H9 (cell line): ENCODE measurements at regions not wholly inside any gene's neighbourhood (a gene's known extent, or its start where the extent isn't known, plus 50 kb on each side); places are given as distances from the start of the nearest gene placed in this dataset.

Experiments
- DNase-seq: peaks from one replicate; pipeline ENCODE4 v3.0.0-alpha.2; 2017
- H2AFZ ChIP-seq: one replicate; pipeline ENCODE4 v1.6.1; 2013; ENCODE audit warnings: mild to moderate bottlenecking, low read length, control low read depth, moderate library complexity
- H2AK5ac ChIP-seq: 2 replicates; pipeline ENCODE4 v1.6.1; 2013; ENCODE audit warnings: low read length, control low read depth, mixed read lengths; ENCODE audit not compliant: insufficient read length
- H2BK120ac ChIP-seq: one replicate; pipeline ENCODE4 v1.6.1; 2013; ENCODE audit warnings: low read depth, mild to moderate bottlenecking, low read length, control low read depth, inconsistent platforms; ENCODE audit not compliant: poor library complexity, severe bottlenecking
- H2BK12ac ChIP-seq: 2 replicates; pipeline ENCODE4 v1.6.1; 2013; ENCODE audit warnings: low read length, control low read depth, mixed read lengths, low read depth; ENCODE audit not compliant: insufficient read length
- H2BK15ac ChIP-seq: 2 replicates; pipeline ENCODE4 v1.6.1; 2013; ENCODE audit warnings: low read depth, low read length, control low read depth
- H2BK20ac ChIP-seq: one replicate; pipeline ENCODE4 v1.6.1; 2013; ENCODE audit warnings: low read depth, mild to moderate bottlenecking, low read length, control low read depth, inconsistent platforms; ENCODE audit not compliant: poor library complexity, severe bottlenecking
- H2BK5ac ChIP-seq: 2 replicates; pipeline ENCODE4 v1.6.1; 2013; ENCODE audit warnings: low read length, control low read depth, mixed read lengths; ENCODE audit not compliant: insufficient read length
- H3K14ac ChIP-seq: 2 replicates; pipeline ENCODE4 v1.6.1; 2013; ENCODE audit warnings: low read length, control low read depth; ENCODE audit not compliant: insufficient read depth
- H3K18ac ChIP-seq: 2 replicates; pipeline ENCODE4 v1.6.1; 2013; ENCODE audit warnings: low read depth, mild to moderate bottlenecking, mixed read lengths, low read length, control low read depth; ENCODE audit not compliant: insufficient read length
- H3K23ac ChIP-seq: 2 replicates; pipeline ENCODE4 v1.6.1; 2013; ENCODE audit warnings: low read length, control low read depth, mixed read lengths, low read depth; ENCODE audit not compliant: insufficient read length
- H3K23me2 ChIP-seq: 2 replicates; pipeline ENCODE4 v1.6.1; 2013; ENCODE audit warnings: low read depth, mild to moderate bottlenecking, mixed read lengths, low read length, control low read depth; ENCODE audit not compliant: insufficient read length, poor library complexity, severe bottlenecking
- H3K27ac ChIP-seq: 2 replicates; pipeline ENCODE4 v1.5.1; 2013; ENCODE audit warnings: low read length, control low read depth, mixed read lengths, low read depth; ENCODE audit not compliant: insufficient read length
- H3K27me3 ChIP-seq: 2 replicates; pipeline ENCODE4 v1.6.1; 2013; ENCODE audit warnings: low read length, control low read depth, inconsistent platforms; ENCODE audit not compliant: insufficient read depth
- H3K4ac ChIP-seq: 2 replicates; pipeline ENCODE4 v1.6.1; 2013; ENCODE audit warnings: low read depth, mild to moderate bottlenecking, control low read depth, inconsistent platforms, low read length, moderate library complexity
- H3K4me1 ChIP-seq: 2 replicates; pipeline ENCODE4 v1.6.1; 2013; ENCODE audit warnings: low read length, control low read depth, inconsistent platforms; ENCODE audit not compliant: insufficient read depth
- H3K4me2 ChIP-seq: 2 replicates; pipeline ENCODE4 v1.6.1; 2013; ENCODE audit warnings: low read length, control low read depth, mixed read lengths; ENCODE audit not compliant: insufficient read length, insufficient read depth
- H3K56ac ChIP-seq: 2 replicates; pipeline ENCODE4 v1.6.1; 2013; ENCODE audit warnings: low read depth, mild to moderate bottlenecking, mixed read lengths, low read length, control low read depth; ENCODE audit not compliant: insufficient read length
- H3K79me1 ChIP-seq: 2 replicates; pipeline ENCODE4 v1.6.1; 2013; ENCODE audit warnings: low read depth, mild to moderate bottlenecking, moderate library complexity, low read length, control low read depth, inconsistent platforms; ENCODE audit not compliant: insufficient read depth, poor library complexity, severe bottlenecking
- H3K79me2 ChIP-seq: 2 replicates; pipeline ENCODE4 v1.6.1; 2013; ENCODE audit warnings: low read length, control low read depth, inconsistent platforms; ENCODE audit not compliant: insufficient read depth
- H3K9ac ChIP-seq: 2 replicates; pipeline ENCODE4 v1.6.1; 2013; ENCODE audit warnings: low read length, control low read depth, mixed read lengths; ENCODE audit not compliant: insufficient read length; ENCODE audit errors: extremely low read depth
- H3K9me3 ChIP-seq: one replicate; pipeline ENCODE4 v1.6.1; 2013; ENCODE audit warnings: low read depth, low read length, inconsistent platforms; ENCODE audit not compliant: control insufficient read depth
- H3T11ph ChIP-seq: one replicate; pipeline ENCODE4 v1.6.1; 2013; ENCODE audit warnings: mild to moderate bottlenecking, low read length, control low read depth, inconsistent platforms
- H4K20me1 ChIP-seq: one replicate; pipeline ENCODE4 v1.6.1; 2013; ENCODE audit not compliant: control insufficient read depth, insufficient read length, insufficient read depth
- H4K5ac ChIP-seq: 2 replicates; pipeline ENCODE4 v1.6.1; 2013; ENCODE audit warnings: low read depth, mild to moderate bottlenecking, mixed read lengths, low read length, control low read depth; ENCODE audit not compliant: insufficient read length
- H4K8ac ChIP-seq: replicated peaks from 2 replicates; pipeline ENCODE4 v1.6.1; 2013; ENCODE audit warnings: low read length, control low read depth, mixed read lengths, low read depth; ENCODE audit not compliant: insufficient read length
- H4K91ac ChIP-seq: 2 replicates; pipeline ENCODE4 v1.6.1; 2013; ENCODE audit warnings: low read depth, mild to moderate bottlenecking, moderate library complexity, mixed read lengths, low read length, control low read depth; ENCODE audit not compliant: insufficient read length
- H3K27ac Mint-ChIP-seq, 3 experiments: 2 replicates in 2 of 3; 3 replicates in 1 of 3; pipeline ENCODE4 v1.8.0; 2020 to 2021; ENCODE audit warnings: mixed read lengths in 3 of 3, mild to moderate bottlenecking in 1 of 3, moderate library complexity in 1 of 3
- H3K27me3 Mint-ChIP-seq: 2 replicates; pipeline ENCODE4 v1.8.0; 2021; ENCODE audit warnings: low read depth, mild to moderate bottlenecking, moderate library complexity, mixed read lengths
- H3K36me3 Mint-ChIP-seq, 3 experiments: 2 replicates in 2 of 3; 3 replicates in 1 of 3; pipeline ENCODE4 v1.8.0; 2020 to 2021; ENCODE audit warnings: low read depth in 3 of 3, mixed read lengths in 3 of 3; ENCODE audit not compliant: insufficient read depth in 1 of 3
- H3K4me1 Mint-ChIP-seq, 2 experiments: 2 replicates each; pipeline ENCODE4 v1.8.0; 2020; ENCODE audit warnings: mixed read lengths in 2 of 2
- H3K4me3 Mint-ChIP-seq, 2 experiments: 2 replicates in 1 of 2; 3 replicates in 1 of 2; pipeline ENCODE4 v1.8.0; 2020 to 2021; ENCODE audit warnings: mild to moderate bottlenecking in 2 of 2, mixed read lengths in 2 of 2, moderate library complexity in 1 of 2
- H3K9me3 Mint-ChIP-seq, 2 experiments: 2 replicates in 1 of 2; 3 replicates in 1 of 2; pipeline ENCODE4 v1.8.0; 2020; ENCODE audit warnings: mild to moderate bottlenecking in 2 of 2, mixed read lengths in 2 of 2, moderate library complexity in 1 of 2
- CTCF ChIP-seq: fragments of 200-600 bp; sonication (generic); conservative IDR thresholded peaks from 3 replicates; pipeline ENCODE4 v1.8.0; 2021; ENCODE audit warnings: antibody characterized with exemption, mild to moderate bottlenecking
- WGBS: extraction: QIAGEN DNeasy Blood & Tissue Kit; methylation state at CpG from one replicate; pipeline ENCODE4 v1.1.7; 2013; ENCODE audit warnings: missing lambda C conversion rate, low lambda C conversion rate, mixed read lengths; ENCODE audit not compliant: insufficient read length; ENCODE audit errors: extremely low coverage; 5-methylcytosine and 5-hydroxymethylcytosine counted together

DNA sequence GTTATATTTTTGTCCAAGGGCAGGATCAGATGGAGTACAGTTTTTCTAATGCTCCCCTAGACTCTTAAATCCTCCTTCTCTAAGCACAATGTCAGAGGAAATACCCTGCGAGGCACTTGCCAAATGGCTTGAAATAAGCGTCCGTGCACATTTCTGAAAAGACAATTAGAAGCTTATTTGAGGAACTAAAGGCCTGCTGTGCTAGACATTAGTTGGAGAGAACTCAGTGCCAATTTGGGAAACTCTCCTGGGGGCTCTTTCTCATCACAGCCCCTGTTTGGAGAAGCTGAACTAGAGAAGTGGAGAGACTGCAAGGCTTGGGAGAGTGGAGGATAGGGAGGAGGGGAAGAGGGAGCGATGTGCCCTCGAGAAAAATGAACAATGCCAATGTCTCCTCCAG, 247.6 kb upstream of the C2CD4B start:
- Histone ChIP-seq H2AFZ (no peak overlapping the region), H3K14ac (no peak overlapping the region), H3K27me3 (no peaks in the 10 kb centered on the region), H2AK5ac (no peak overlapping the region), H3K4ac (no peak overlapping the region), H4K20me1 (no peaks in the 10 kb centered on the region), H4K5ac (no peak overlapping the region), H3K79me2 (no peaks in the 10 kb centered on the region), H3K56ac (no peak overlapping the region), H4K91ac (no peak overlapping the region), H4K8ac (no peak overlapping the region), H3K9ac (no peak overlapping the region), H3K9me3 (no peaks in the 10 kb centered on the region), H3K27ac (no peak overlapping the region), H2BK20ac (no peak overlapping the region), H3K23me2 (no peaks in the 10 kb centered on the region), H2BK15ac (no peak overlapping the region), H3K23ac (no peak overlapping the region), H2BK120ac (no peak overlapping the region), H3K4me2 (no peak overlapping the region), H3K18ac (no peak overlapping the region), H3K4me1 (peaks cover 12% of the 10 kb centered on the region; the same call in 1 of the 2 replicates), H3K79me1 (no peaks in the 10 kb centered on the region), H3T11ph (no peak overlapping the region), H2BK12ac (no peak overlapping the region), H2BK5ac (no peak overlapping the region)
- no peaks in the 10 kb centered on the region for H3K27me3 Mint-ChIP-seq
- peak overlapping the region in 2 of 3 experiments; percentile 16 to 24; a peak in 1 of 7 replicates for H3K27ac Mint-ChIP-seq
- H3K4me1 Mint-ChIP-seq = peaks cover 36 to 38% of the 10 kb centered on the region in 2 experiments
- no peaks in the 10 kb centered on the region for H3K9me3 Mint-ChIP-seq
- H3K36me3 Mint-ChIP-seq = no peaks in the 10 kb centered on the region
- H3K4me3 Mint-ChIP-seq = no peak overlapping the region
- no peak for TF ChIP-seq CTCF
- no peak for DNase-seq
- WGBS = no CpG with 5 or more reads among the region's 5 CpGs
